GM21737 (cell line): ENCODE measurements at regions not wholly inside any gene's neighbourhood (a gene's known extent, or its start where the extent isn't known, plus 50 kb on each side); places are given as distances from the start of the nearest gene placed in this dataset.

ENCODE experiments used
- ATAC-seq: cut with Tn5 transposase; IDR thresholded peaks from one replicate; pipeline ENCODE4 v1.9.1; 2021; ENCODE audit warnings: mild to moderate bottlenecking, moderate library complexity; ENCODE audit not compliant: unreplicated experiment

GRCh38 chr3:84023842-84024241 lies 934.9 kb upstream of the CADM2 start:
- ATAC-seq: no peak

GRCh38 chr3:84039099-84039498 lies 919.7 kb upstream of the CADM2 start:
- no peak for ATAC-seq

GRCh38 chr3:84042399-84043106 lies 916.2 kb upstream of the CADM2 start:
- no peak for ATAC-seq

- ATAC-seq: no peak
Observed at GRCh38 chr3:84066915-84067314, 891.9 kb upstream of the CADM2 start.

GRCh38 chr3:84073664-84074063 lies 885.1 kb upstream of the CADM2 start:
- no peak for ATAC-seq

GRCh38 chr3:84074767-84075166 lies 884.0 kb upstream of the CADM2 start:
- ATAC-seq: no peak

GRCh38 chr3:84077479-84077878 lies 881.3 kb upstream of the CADM2 start:
- no peak for ATAC-seq

- no peak for ATAC-seq
Observed at GRCh38 chr3:84082726-84083125, 876.1 kb upstream of the CADM2 start.

GRCh38 chr3:84092907-84093306 lies 865.9 kb upstream of the CADM2 start:
- ATAC-seq: no peak

GRCh38 chr3:84096188-84096587 lies 862.6 kb upstream of the CADM2 start:
- no peak for ATAC-seq

GRCh38 chr3:84100861-84101260 lies 857.9 kb upstream of the CADM2 start:
- no peak for ATAC-seq

- no peak for ATAC-seq
Observed at GRCh38 chr3:84108442-84108971, 850.3 kb upstream of the CADM2 start.

GRCh38 chr3:84109911-84110310 lies 848.9 kb upstream of the CADM2 start:
- ATAC-seq: no peak

GRCh38 chr3:84110787-84111186 lies 848.0 kb upstream of the CADM2 start:
- no peak for ATAC-seq

- no peak for ATAC-seq
Observed at GRCh38 chr3:84125201-84125721, 833.5 kb upstream of the CADM2 start.

- ATAC-seq: no peak
Observed at GRCh38 chr3:84125760-84126159, 833.0 kb upstream of the CADM2 start.

- no peak for ATAC-seq
Observed at GRCh38 chr3:84126160-84126559, 832.6 kb upstream of the CADM2 start.

- no peak for ATAC-seq
Observed at GRCh38 chr3:84128024-84128423, 830.8 kb upstream of the CADM2 start.

GRCh38 chr3:84136425-84136824 lies 822.4 kb upstream of the CADM2 start:
- no peak for ATAC-seq

- ATAC-seq: no peak
Observed at GRCh38 chr3:84140631-84141030, 818.2 kb upstream of the CADM2 start.

- ATAC-seq: no peak
Observed at GRCh38 chr3:84141571-84141970, 817.2 kb upstream of the CADM2 start.

GRCh38 chr3:84165328-84165727 lies 793.5 kb upstream of the CADM2 start:
- ATAC-seq: no peak

GRCh38 chr3:84175449-84175848 lies 783.3 kb upstream of the CADM2 start:
- no peak for ATAC-seq
